ENCODE measurements at regions not wholly inside any gene's neighbourhood (a gene's known extent, or its start where the extent isn't known, plus 50 kb on each side); places are given as distances from the start of the nearest gene placed in this dataset.
"Not testable (repeated sequence)": the region's sequence is repeated elsewhere in the genome, so short reads cannot be mapped to it uniquely, and the experiment has no call there.

GRCh38 chr10:6713120-6713519, 133.0 kb upstream of the PRKCQ start:
- H3K36me3 Mint-ChIP-seq: peaks cover 0 to 5% of the 10 kb centered on the region in 2 donors
- DNase-seq (ENCODE audit: low spot score in 2 of 2) (no peak), ATAC-seq (no peak)
- no peaks in the 10 kb centered on the region for H3K9me3 Mint-ChIP-seq
- H3K27ac Mint-ChIP-seq: no peak overlapping the region

GRCh38 chr10:6711881-6712280, 131.8 kb upstream of the PRKCQ start:
- H3K36me3 Mint-ChIP-seq: peaks cover 0 to 5% of the 10 kb centered on the region in 2 donors
- DNase-seq (ENCODE audit: low spot score in 2 of 2): no peak
- no peak overlapping the region for H3K27ac Mint-ChIP-seq
- no peak for ATAC-seq
- H3K9me3 Mint-ChIP-seq: no peaks in the 10 kb centered on the region

GRCh38 chr10:6711408-6711841, 131.3 kb upstream of the PRKCQ start:
- Mint-ChIP-seq H3K36me3 (peaks cover 0 to 5% of the 10 kb centered on the region in 2 donors), H3K27ac (no peak overlapping the region), H3K9me3 (no peaks in the 10 kb centered on the region)
- DNase-seq (ENCODE audit: low spot score in 2 of 2) (no peak), ATAC-seq (no peak)

- no peak for ATAC-seq
- DNase-seq (ENCODE audit: low spot score in 2 of 2): no peak
- H3K9me3 Mint-ChIP-seq: no peaks in the 10 kb centered on the region
- H3K27ac Mint-ChIP-seq: no peak overlapping the region
- H3K36me3 Mint-ChIP-seq: peaks cover 0 to 5% of the 10 kb centered on the region in 2 donors
Observed at GRCh38 chr10:6707352-6707751, 127.3 kb upstream of the PRKCQ start.

- Mint-ChIP-seq H3K27ac (no peak overlapping the region), H3K36me3 (peaks cover 0 to 5% of the 10 kb centered on the region in 2 donors), H3K9me3 (no peaks in the 10 kb centered on the region)
- DNase-seq (ENCODE audit: low spot score in 2 of 2) (no peak), ATAC-seq (no peak)
Observed at GRCh38 chr10:6706725-6707124, 126.6 kb upstream of the PRKCQ start.

- no peaks in the 10 kb centered on the region for H3K9me3 Mint-ChIP-seq
- DNase-seq (ENCODE audit: low spot score in 2 of 2): no peak
- H3K27ac Mint-ChIP-seq: no peak overlapping the region
- H3K36me3 Mint-ChIP-seq: peaks cover 0 to 5% of the 10 kb centered on the region in 2 donors
- no peak for ATAC-seq
Observed at GRCh38 chr10:6704896-6705295, 124.8 kb upstream of the PRKCQ start.

GRCh38 chr10:6702833-6703232, 122.8 kb upstream of the PRKCQ start:
- ATAC-seq; H3K27ac Mint-ChIP-seq; DNase-seq (ENCODE audit: low spot score in 2 of 2); H3K36me3 Mint-ChIP-seq; H3K9me3 Mint-ChIP-seq: not testable (repeated sequence)

- Mint-ChIP-seq H3K9me3 (no peaks in the 10 kb centered on the region), H3K36me3 (no peaks in the 10 kb centered on the region), H3K27ac (no peak overlapping the region)
- DNase-seq (ENCODE audit: low spot score in 2 of 2) (no peak), ATAC-seq (no peak)
Observed at GRCh38 chr10:6702030-6702429, 122.0 kb upstream of the PRKCQ start.

GRCh38 chr10:6701289-6701688, 121.2 kb upstream of the PRKCQ start:
- no peak overlapping the region for H3K27ac Mint-ChIP-seq
- no peaks in the 10 kb centered on the region for H3K36me3 Mint-ChIP-seq
- H3K9me3 Mint-ChIP-seq: no peaks in the 10 kb centered on the region
- DNase-seq (ENCODE audit: low spot score in 2 of 2) (no peak), ATAC-seq (no peak)

- Mint-ChIP-seq H3K9me3 (no peaks in the 10 kb centered on the region), H3K36me3 (no peaks in the 10 kb centered on the region), H3K27ac (no peak overlapping the region)
- ATAC-seq: no peak
- no peak for DNase-seq (ENCODE audit: low spot score in 2 of 2)
Observed at GRCh38 chr10:6700066-6700465, 120.0 kb upstream of the PRKCQ start.

GRCh38 chr10:6699336-6699735, 119.3 kb upstream of the PRKCQ start:
- H3K27ac Mint-ChIP-seq: no peak overlapping the region
- DNase-seq (ENCODE audit: low spot score in 2 of 2) (no peak), ATAC-seq (no peak)
- no peaks in the 10 kb centered on the region for H3K9me3 Mint-ChIP-seq
- H3K36me3 Mint-ChIP-seq: no peaks in the 10 kb centered on the region

GRCh38 chr10:6695519-6695918, 115.4 kb upstream of the PRKCQ start:
- H3K9me3 Mint-ChIP-seq: no peaks in the 10 kb centered on the region
- H3K36me3 Mint-ChIP-seq: no peaks in the 10 kb centered on the region
- H3K27ac Mint-ChIP-seq: peak overlapping the region in 1 of 2 donors; percentile 20
- ATAC-seq (peak in 1 of 2 donors; percentile 62), DNase-seq (ENCODE audit: low spot score in 2 of 2) (no peak)

- Mint-ChIP-seq H3K9me3 (no peaks in the 10 kb centered on the region), H3K27ac (no peak overlapping the region), H3K36me3 (no peaks in the 10 kb centered on the region)
- DNase-seq (ENCODE audit: low spot score in 2 of 2) (no peak), ATAC-seq (peak; percentile 49 to 70)
Observed at GRCh38 chr10:6694447-6695140, 114.5 kb upstream of the PRKCQ start.

GRCh38 chr10:6692856-6693255, 112.8 kb upstream of the PRKCQ start:
- Mint-ChIP-seq H3K36me3 (no peaks in the 10 kb centered on the region), H3K9me3 (no peaks in the 10 kb centered on the region), H3K27ac (no peak overlapping the region)
- no peak for DNase-seq (ENCODE audit: low spot score in 2 of 2)
- ATAC-seq: no peak

- no peak overlapping the region for H3K27ac Mint-ChIP-seq
- DNase-seq (ENCODE audit: low spot score in 2 of 2): no peak
- no peaks in the 10 kb centered on the region for H3K36me3 Mint-ChIP-seq
- ATAC-seq: no peak
- no peaks in the 10 kb centered on the region for H3K9me3 Mint-ChIP-seq
Observed at GRCh38 chr10:6692103-6692502, 112.0 kb upstream of the PRKCQ start.

- ATAC-seq (no peak), DNase-seq (ENCODE audit: low spot score in 2 of 2) (no peak)
- no peaks in the 10 kb centered on the region for H3K9me3 Mint-ChIP-seq
- no peaks in the 10 kb centered on the region for H3K36me3 Mint-ChIP-seq
- H3K27ac Mint-ChIP-seq: no peak overlapping the region
Observed at GRCh38 chr10:6689036-6689435, 109.0 kb upstream of the PRKCQ start.

GRCh38 chr10:6680735-6681134, 100.7 kb upstream of the PRKCQ start:
- ATAC-seq (no peak), DNase-seq (ENCODE audit: low spot score in 2 of 2) (no peak)
- H3K36me3 Mint-ChIP-seq: no peaks in the 10 kb centered on the region
- H3K27ac Mint-ChIP-seq: no peak overlapping the region
- no peaks in the 10 kb centered on the region for H3K9me3 Mint-ChIP-seq

- DNase-seq (ENCODE audit: low spot score in 2 of 2) (no peak), ATAC-seq (no peak)
- H3K36me3 Mint-ChIP-seq: no peaks in the 10 kb centered on the region
- no peaks in the 10 kb centered on the region for H3K9me3 Mint-ChIP-seq
- H3K27ac Mint-ChIP-seq: no peak overlapping the region
Observed at GRCh38 chr10:6678956-6679355, 98.9 kb upstream of the PRKCQ start.

Data from activated naive CD4-positive, alpha-beta T cell treated with anti-CD3 and anti-CD28 coated beads, Interleukin-2, amount 50 U/mL, for 72 hours (primary cell).